ENCODE measurements at regions not wholly inside any gene's neighbourhood (a gene's known extent, or its start where the extent isn't known, plus 50 kb on each side); places are given as distances from the start of the nearest gene placed in this dataset.

GRCh38 chr3:105235785-105236184 is 130.9 kb upstream of the ALCAM start:
- no peak overlapping the region for H3K27ac ChIP-seq
- TF ChIP-seq CTCF (IDR thresholded peaks at IDR 0.05), result no peak
- no peak for TF ChIP-seq ZFX (IDR thresholded peaks at IDR 0.05; ENCODE audit: borderline replicate concordance)

GRCh38 chr3:105238367-105238766 is 128.3 kb upstream of the ALCAM start:
- TF ChIP-seq CTCF (IDR thresholded peaks at IDR 0.05) (no peak), ZFX (IDR thresholded peaks at IDR 0.05; ENCODE audit: borderline replicate concordance) (no peak)
- H3K27ac ChIP-seq, result no peak overlapping the region

GRCh38 chr3:105243076-105243475 is 123.6 kb upstream of the ALCAM start:
- no peak overlapping the region for H3K27ac ChIP-seq
- TF ChIP-seq ZFX (IDR thresholded peaks at IDR 0.05; ENCODE audit: borderline replicate concordance) (no peak), CTCF (IDR thresholded peaks at IDR 0.05) (no peak)

GRCh38 chr3:105246536-105246935 is 120.2 kb upstream of the ALCAM start:
- TF ChIP-seq CTCF (IDR thresholded peaks at IDR 0.05) (no peak), ZFX (IDR thresholded peaks at IDR 0.05; ENCODE audit: borderline replicate concordance) (no peak)

GRCh38 chr3:105253225-105253624 is 113.5 kb upstream of the ALCAM start:
- no peak overlapping the region for H3K27ac ChIP-seq
- TF ChIP-seq CTCF (IDR thresholded peaks at IDR 0.05) (no peak), ZFX (IDR thresholded peaks at IDR 0.05; ENCODE audit: borderline replicate concordance) (no peak)

More at GRCh38 chr3:105246536-105246935, 120.2 kb upstream of the ALCAM start:
- H3K27ac ChIP-seq, result no peak overlapping the region

- no peak overlapping the region for H3K27ac ChIP-seq
- no peak for TF ChIP-seq ZFX (IDR thresholded peaks at IDR 0.05; ENCODE audit: borderline replicate concordance)
- no peak for TF ChIP-seq CTCF (IDR thresholded peaks at IDR 0.05)
These were observed 112.6 kb upstream of the ALCAM start for GRCh38 chr3:105254154-105254553.

GRCh38 chr3:105255350-105255749 is 111.4 kb upstream of the ALCAM start:
- H3K27ac ChIP-seq, result no peak overlapping the region
- TF ChIP-seq ZFX (IDR thresholded peaks at IDR 0.05; ENCODE audit: borderline replicate concordance) (no peak), CTCF (IDR thresholded peaks at IDR 0.05) (no peak)

Measured in 22Rv1 (cell line).